T-helper 1 cell treated with Interleukin-12 subunit alpha and Interleukin-12 subunit beta and Interleukin-4 antibody, amounts not matched to agents 30 ng/mL and 1 ng/mL, for 36 hours (primary cell): ENCODE measurements at regions not wholly inside any gene's neighbourhood (a gene's known extent, or its start where the extent isn't known, plus 50 kb on each side); places are given as distances from the start of the nearest gene placed in this dataset.
"Not testable (repeated sequence)": the region's sequence is repeated elsewhere in the genome, so short reads cannot be mapped to it uniquely, and the experiment has no call there.

ENCODE experiments used
- intact Hi-C: fragments of 100-400 bp; cut with micrococcal nuclease; formaldehyde crosslinking; loops from one replicate; pipeline ENCODE4 v1.15.1; 2024

DNA sequence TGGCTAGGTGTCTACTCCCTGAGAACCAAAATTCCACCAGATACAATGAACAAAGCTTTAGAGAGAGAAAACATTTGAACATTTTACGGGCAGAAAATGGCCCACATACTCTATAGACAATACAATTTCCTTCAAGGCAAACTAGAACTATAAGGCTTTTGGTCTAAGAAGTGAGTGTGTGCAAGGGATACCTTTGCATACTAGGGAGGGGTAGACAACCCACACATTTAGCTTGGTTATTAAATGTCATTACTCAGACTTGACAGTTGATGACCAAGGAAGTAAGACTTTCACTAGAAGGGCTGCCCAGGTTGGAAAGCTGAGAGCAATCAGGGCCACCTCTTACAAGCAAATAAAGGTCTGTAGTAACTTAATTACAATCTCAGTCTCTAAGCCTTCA, 64.0 kb upstream of the PLEKHM1 start:
- intact Hi-C loops, result not testable (repeated sequence)

DNA sequence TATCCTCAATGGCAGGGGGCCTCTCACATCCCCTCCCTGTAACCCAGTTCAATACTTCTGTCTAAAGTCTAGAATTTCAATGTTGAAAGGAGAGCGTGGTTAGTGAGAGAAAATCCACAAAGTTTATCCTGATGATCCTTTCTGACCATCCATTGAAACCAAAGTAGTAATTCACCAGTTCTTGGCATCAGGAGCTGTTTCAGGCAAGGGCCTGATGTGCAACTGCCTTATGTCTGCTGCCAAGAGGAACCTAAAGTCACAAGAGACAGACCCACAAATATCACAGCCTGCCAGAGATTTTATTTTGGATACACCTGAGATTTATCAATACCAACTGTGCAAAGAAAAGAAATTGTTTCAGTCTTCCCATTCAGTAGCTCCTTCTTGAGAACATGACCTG, 68.3 kb upstream of the PLEKHM1 start:
- intact Hi-C loops, result not testable (repeated sequence)

DNA sequence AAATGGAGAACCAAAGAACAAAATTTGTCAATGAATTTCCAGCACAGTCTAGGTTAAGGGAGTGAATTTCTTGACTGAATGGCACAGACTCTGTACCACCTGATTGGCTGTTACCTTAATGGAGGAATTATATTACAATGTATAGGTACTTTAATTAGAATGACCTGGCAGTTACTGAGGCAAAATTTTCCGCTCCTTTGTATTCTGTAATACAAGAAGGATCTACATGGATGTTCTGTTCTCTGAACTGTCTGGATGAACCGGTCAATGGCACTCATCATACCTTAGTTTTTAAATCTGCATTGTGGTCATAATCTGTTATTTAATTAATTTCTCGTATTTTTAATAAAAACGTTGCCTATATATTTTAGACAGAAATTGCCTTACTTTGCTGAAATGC, 72.3 kb upstream of the PLEKHM1 start:
- intact Hi-C loops, result not testable (repeated sequence)

DNA sequence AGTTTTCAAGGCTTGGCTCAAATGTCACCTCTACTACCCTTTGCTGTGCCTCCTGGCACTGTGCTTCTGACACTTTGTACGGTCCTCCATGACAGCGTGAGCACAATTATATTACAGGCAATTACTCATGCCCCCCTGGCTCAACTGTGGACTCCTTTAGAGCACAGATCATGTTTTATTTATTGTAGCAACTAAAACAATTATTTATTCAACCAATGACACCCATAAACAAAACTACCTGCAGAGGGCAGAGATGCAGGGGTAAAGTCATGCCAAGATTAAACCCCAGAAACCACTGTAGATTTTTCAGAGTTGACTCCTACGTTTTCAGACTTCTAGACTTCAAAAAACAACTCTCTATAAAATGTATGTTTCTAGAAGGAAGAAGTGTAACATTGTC, 72.8 kb upstream of the PLEKHM1 start:
- intact Hi-C loops, result not testable (repeated sequence)

DNA sequence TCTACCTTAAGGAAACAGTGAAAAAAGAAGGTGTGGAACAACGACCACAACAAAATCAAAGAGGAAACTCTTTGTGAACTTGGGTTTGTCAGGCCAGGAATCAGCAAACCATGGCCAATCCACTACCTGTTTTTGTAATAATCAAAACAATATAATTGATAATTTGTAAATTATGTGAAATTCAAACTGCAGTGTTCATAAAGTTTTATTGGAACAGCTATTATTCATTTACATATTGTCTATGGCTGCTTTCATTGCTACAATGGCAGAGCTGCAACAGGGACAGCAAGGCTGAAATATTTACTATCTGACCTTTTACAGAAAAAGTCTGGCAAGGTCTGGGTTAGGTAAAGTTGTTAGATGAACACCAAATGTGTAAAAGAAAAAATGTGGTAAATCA, 77.8 kb upstream of the PLEKHM1 start:
- intact Hi-C loops, result not testable (repeated sequence)

DNA sequence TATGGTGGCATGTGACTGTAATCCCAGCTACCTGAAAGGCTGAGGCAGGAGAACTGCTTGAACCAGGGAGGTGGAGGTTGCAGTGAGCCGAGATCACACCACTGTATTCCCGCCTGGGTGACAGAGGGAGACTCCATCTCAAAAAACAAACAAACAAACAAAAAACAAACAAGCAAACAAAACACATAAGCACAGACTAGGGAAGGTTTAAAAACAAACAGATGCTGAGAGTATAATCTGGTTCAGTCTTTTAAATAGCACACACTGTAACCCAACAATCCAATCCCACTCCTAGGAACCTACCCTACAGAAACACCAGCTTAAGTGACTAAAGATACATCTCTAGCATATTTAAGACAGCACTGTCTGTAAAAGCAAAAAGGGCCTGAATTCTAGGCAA, 82.8 kb upstream of the PLEKHM1 start:
- intact Hi-C loops, result not testable (repeated sequence)

DNA sequence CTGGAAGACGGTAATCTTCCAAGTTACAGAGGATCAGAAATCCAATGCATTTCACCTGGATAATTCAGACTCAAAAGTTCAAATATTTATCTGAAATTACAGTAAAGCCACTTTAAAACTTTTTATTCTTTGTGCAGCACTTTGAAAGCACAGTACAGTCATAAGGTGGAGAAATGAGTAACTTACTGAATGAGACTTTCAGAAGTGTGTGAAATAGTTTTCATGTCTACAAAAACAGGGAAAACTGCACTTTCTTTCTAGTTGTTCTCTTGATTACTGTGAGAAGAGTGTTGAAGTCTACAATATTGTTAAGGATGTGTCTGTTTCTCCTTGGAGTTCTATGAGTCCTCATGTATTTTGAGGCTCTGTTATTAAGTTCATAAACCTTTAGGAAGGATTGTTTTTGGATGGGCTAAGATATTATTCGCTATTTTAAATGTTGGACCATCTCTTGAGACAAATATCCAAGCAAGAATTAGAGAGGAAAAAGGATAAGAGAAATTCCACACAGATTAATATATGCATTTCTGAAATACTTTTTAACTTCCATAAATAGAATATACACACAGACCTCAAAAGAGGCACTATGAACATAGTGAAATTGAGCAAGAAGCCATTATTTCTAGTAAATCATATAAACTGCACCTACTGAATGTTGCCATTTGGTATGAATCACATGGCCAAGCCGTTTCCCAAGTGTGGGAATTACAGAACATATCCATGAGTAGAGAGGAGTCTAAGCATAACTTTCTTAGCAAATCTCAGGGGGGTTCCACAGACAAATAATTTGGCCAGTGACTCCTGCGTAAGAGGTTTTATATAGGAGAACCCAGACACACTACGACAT, 83.6 kb upstream of the PLEKHM1 start:
- intact Hi-C loops, result no loop called here

DNA sequence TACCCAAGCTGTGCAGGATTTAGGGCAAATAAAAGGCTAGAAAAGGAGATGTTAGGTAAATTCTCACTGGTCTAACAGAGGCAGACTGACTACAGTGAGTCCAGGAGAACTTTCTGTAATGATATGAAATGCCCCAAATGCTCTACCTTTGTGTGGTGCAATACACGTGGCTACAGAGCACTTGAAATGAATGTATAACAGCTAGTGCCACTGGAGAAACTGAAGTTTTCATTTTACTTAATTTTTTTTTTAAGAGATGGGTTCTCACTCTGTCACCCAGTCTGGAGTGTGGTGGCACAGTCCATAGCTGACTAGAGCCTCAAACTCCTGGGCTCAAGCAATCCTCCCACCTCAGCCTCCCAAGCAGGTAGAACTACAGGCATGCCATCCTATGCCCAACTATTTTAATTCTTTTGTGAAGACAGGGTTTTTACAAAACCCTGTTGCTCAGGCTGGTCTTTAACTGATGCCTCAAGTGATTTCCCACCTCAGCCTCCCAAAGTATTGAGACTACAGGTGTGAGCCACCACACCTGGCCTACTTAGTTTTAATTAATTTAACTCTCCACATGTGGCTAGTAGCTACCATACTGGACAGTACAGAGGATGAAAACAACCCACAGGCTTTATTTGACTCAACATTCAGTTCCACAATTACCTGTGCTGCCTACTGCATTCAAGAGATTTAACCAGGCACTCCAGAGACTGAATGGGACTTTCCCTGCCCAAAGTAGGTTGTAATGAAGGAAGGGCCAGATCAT, 84.8 kb upstream of the PLEKHM1 start:
- intact Hi-C loops, result no loop called here

DNA sequence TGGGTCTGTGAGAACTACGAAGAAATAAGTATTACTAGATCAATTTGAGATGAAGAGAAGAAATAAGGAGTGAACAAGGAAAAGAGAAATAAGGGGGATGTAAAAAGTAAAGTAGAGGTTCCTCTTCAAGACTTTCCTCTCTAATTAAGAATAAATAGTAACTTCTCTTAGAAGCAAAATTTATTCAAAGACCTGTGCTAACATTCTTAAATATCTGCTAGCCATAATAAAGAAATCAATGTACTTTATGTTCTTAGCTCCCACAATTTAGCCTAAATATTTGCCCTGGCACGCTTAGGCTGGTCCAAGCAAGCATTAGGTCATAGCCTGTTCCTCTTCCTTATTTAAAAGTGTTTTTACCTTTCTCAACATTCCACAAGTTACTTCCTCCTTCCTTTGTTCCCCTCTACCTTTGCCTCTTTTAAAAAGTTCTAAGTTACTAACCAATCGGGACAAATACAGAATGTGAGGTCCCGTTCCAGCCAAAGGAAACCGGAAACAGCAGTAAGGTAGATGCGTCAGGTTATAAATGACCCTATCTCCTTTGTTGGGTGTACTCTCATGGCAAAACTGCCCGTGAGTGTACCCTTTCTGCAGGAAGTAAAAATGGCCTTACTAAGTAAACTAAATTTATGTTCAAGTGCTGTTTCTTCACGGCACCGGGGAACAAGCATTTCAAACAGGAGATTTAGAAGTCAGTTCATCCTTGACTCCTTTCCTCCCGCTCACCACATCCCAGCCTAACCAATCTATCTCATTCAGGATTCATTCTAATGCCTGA, 86.2 kb upstream of the PLEKHM1 start:
- intact Hi-C loops, result not testable (repeated sequence)

DNA sequence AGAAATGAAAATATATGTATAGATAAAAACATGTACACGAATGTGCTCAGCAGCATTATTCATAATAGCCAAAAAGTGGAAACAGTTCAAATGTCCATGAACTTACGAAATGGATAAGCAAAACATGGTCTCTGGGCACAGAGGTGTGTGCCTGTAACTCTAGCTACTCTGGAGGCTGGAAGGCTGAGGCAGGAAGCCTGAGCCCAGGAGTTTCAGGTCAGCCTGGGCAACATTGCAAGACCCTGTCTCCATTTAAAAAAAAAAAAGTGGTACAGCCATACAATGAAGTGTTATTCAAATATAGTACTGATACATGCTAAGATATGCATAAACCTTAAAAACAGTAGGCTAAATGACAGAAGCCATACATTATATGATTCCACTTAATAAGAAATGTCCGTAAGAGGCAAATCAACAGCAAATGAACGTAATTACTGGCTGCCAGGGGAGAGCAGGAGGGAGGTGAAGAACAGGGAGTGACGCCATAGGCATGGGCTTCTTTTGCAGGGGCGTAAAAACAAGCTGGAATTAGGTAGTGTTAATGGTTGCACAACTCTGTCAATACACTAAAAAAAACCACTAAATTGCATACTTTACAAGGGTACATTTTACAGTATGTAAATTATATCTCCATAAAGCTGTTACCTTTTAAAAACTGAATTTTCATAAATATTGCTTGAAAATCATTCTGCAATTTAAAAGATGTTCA, 87.2 kb upstream of the PLEKHM1 start:
- intact Hi-C loops, result no loop called here

DNA sequence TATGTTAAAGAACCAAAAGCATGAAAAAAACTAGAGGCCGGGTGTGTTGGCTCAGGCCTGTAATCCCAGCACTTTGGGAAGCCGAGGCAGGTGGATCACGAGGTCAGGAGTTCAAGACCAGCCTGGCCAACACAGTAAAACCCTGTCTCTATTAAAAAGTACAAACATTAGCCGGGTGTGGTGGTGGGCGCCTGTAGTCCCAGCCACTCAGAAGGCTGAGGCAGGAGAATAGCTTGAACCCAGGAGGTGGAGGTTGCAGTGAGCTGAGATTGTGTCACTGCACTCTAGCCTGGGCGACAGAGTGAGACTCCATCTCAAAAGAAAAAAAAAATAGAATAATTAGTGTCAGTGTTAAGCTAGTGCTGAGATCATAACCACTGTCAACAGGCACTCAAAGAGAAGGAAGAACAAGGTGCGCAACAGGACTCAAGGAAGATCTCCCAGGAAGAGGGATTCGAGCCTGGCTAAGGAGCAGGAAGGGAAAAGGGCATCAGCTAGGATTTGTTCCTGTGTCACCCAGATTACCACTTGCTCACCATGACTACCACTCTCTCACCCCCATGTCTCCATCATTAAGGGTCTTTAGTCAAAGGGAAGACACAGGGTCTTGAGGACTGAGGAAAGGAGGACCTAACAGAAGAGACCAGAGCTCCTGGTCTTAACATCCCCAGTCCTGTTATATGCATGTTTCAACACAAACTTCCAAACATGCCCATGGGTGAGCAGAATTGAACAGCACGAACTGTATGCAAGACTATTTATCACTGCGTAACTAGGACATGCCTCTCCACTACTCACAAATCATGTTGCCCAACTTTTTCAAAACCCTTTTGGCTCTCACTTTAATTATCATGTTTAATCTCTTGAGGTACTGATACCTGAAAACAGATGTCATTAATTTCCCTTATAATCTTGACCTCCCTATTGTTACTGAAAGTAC, 88.3 kb upstream of the PLEKHM1 start:
- intact Hi-C loops, result no loop called here

DNA sequence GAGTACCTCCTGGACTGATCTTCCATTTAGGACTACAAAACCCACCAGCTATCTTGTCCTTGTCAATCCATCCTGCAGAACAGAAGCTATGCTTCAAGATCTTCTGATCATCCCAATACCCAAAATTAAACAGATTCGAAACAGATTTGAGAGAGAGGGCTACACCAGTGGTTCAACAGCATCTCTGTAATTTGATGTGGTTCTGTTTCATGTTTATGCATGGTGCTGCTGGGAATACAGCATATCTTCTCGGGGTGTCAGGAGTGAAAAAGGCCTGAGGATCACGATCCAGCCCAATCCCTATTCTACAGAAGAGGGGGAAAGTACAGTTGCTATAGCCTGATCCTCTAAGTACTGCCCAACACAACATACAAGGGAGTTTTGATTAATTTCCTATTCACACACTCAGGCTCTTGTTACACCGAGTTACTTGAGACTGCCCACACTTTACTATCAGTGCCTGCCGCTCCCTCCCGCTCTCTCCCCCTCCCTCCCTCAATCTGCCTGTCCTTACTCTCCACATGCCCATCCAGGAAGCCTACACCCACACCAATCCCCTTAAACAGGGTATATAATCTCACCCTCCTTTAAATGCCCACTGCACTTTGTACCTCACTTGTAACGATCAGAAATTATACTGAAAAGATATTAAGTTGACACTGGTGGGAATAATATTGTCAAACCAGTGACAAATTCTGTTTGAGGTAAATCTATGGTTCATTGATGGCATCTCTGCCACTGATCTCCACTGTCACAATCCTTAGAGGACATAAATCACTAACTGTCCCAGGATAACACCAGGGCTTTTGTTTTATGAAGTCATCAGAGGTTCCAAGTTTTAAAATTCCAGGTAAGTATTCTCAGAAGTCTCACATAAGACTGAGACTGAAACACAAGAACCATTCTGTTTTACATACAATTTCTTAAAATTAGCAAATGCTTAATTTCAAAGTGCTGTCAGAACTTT, 89.3 kb upstream of the PLEKHM1 start:
- intact Hi-C loops, result no loop called here

DNA sequence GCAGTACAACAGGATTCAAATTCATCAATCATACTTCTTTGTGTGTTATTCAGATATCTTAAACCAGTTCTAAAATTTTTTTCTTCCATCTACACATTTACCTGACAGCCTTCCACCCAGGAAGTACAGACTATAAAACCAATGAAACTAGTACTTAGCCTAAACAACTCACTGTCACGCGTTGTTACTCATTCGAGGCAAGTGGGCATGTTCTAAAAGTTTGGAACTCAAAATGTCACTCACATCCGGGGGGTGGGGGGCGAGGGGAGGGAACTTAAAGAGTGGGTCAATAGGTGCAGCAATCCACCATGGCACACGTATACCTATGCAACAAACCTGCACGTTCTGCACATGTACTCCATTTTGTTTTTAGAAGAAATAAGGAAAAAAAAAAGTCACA, 90.4 kb upstream of the PLEKHM1 start:
- intact Hi-C loops, result no loop called here

DNA sequence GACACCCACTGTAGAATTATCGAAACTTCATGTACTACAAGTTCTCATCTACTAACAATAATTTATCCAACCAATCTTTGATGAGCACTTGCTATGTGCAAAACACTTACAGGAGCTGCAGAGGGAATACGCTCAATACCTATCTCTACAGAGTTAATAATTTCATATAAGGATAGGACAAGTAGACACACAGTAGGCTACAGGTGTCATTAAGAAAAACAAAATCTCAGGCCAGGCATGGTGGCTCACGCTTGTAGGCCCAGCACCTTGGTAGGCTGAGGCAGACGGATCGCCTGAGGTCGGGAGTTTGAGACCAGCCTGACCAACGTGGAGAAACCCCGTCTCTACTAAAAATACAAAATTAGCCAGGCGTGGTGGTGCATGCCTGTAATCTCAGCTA, 91.3 kb upstream of the PLEKHM1 start:
- intact Hi-C loops, result loop anchor here (2.0 kb wide), 1 partner anchor 705 kb away; no protein-coding TSS in a partner anchor

DNA sequence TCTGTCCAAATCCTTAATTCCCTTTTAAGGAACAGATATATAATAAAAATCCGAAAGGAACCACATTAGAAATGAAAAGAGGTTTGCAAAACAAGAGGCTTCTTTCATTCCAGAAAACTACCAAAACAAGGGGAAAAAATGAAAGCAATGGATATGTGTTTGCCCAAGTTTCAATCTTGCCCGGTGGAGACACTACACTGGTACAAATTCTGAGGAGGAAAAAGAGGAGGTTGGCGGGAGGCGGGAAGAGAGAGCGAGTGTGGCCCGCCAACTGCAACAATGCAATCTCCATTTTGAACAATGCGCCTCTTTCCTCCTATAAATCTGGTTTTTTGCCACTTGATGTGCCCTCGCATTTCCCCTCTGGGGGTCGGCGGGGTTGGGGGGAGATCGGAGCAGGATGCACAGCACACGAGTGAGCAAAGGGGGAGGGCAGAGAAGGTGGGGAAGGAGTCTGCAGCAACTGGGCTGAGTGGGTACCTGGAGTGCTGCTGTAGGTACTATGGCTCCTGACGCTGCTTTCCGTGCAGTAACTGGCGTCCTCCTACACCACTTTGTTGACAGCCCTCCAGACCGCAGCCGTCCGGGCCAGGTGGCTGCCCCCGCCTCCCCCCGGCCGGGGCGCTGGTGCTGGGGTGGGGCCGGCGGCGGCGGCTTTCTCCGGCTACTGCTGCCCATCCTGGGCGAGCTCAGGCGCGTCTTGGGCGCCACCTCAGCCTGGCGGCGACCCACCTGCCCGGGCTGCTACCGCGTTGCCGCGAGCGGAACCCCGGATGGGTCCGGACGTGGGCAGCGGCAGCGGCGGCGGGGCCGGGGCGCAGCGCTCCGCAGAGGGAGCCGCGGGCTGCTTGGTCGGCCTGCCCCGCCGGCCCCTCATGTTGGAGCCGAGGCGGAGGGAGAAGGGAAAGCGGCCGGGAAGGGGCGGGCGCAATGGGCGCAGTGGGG, 93.8 kb upstream of the PLEKHM1 start:
- intact Hi-C loops, result loop anchor here (1.0 to 2.0 kb wide), 3 partner anchors 156 to 358 kb away; no protein-coding TSS in a partner anchor

DNA sequence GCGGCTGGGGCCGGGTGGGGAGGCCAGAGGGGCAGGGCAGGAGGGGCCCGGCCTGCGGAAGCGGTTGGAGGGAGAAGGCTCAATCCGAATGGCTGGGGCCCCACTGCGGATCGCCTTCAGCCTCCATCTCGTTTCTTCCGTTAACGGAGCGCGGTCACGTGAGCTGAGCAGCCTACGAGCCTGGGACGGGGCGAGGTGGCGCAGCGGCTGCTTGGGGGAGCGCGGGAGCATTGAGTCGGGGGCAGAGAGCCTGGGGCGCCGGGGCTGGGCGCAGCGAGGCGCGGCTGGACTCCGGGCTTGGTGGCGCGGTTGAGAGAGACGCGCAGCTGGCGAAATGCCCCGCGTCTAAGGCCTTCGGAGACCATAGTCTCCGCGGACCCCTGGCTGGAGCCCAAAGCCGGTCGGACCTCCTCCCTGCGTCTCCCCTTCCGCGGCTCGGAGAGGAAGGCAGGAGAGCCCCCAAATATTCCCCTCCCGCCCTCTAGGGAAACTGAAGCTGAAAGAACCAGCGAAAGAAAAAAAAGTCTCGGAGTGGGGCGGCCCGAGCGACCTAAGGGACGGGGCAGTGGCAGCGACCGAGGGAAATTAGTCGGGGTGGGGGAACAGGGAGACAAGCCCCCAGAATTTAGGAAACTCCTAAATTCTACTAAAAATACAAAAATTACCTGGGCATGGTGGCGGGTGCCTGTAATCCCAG, 94.7 kb upstream of the PLEKHM1 start:
- intact Hi-C loops, result loop anchor here (1.0 to 2.0 kb wide), 3 partner anchors 156 to 359 kb away; no protein-coding TSS in a partner anchor
